Progenitor cell of endocrine pancreas (in vitro differentiated cells): ENCODE measurements at regions not wholly inside any gene's neighbourhood (a gene's known extent, or its start where the extent isn't known, plus 50 kb on each side); places are given as distances from the start of the nearest gene placed in this dataset.
"Not testable (repeated sequence)": the region's sequence is repeated elsewhere in the genome, so short reads cannot be mapped to it uniquely, and the experiment has no call there.

Experiments
- DNase-seq: peaks from one replicate; pipeline ENCODE4 v3.0.0; 2021; ENCODE audit warnings: low spot score; ENCODE audit not compliant: unreplicated experiment
- H3K27ac Mint-ChIP-seq: 2 replicates; pipeline ENCODE4 v1.8.0; 2021; ENCODE audit warnings: mild to moderate bottlenecking, moderate library complexity, mixed read lengths
- H3K27me3 Mint-ChIP-seq: 2 replicates; pipeline ENCODE4 v1.8.0; 2021; ENCODE audit warnings: mixed read lengths
- H3K36me3 Mint-ChIP-seq: 2 replicates; pipeline ENCODE4 v1.8.0; 2022; ENCODE audit warnings: mixed read lengths; ENCODE audit not compliant: insufficient read depth
- H3K4me1 Mint-ChIP-seq: 2 replicates; pipeline ENCODE4 v1.8.0; 2021; ENCODE audit warnings: low read depth, mixed read lengths
- H3K4me3 Mint-ChIP-seq: 2 replicates; pipeline ENCODE4 v1.8.0; 2021; ENCODE audit warnings: low read depth, mild to moderate bottlenecking, moderate library complexity, mixed read lengths
- H3K9me3 Mint-ChIP-seq: 2 replicates; pipeline ENCODE4 v1.8.0; 2021; ENCODE audit warnings: low read depth, mixed read lengths
- TF ChIP-seq, protein P1 (sequence below): fragments of 200-600 bp; sonication (generic); IDR thresholded peaks from one replicate; pipeline ENCODE4 v1.5.0; 2021; ENCODE audit warnings: antibody characterized with exemption, mild to moderate bottlenecking; ENCODE audit not compliant: unreplicated experiment

DNA sequence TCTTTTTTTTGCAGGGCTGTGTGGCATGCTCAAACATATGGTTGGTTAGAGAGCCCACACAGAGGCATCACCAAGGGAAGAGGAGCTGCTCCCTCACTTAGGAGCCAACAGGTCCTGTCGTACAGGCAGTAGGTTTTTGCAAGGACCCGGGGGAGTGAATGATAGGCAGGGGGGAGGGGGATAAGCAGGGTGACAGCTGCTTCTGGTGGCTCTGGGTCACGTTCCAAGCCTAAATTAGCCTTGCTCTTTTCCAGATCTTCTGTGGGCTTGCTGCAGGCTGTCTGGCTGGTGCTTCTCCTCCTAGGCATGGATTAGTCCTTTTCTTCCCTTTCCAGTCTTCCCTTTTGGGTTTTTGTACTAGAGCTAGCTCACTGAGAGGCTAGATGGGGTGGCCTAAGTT lies 117.7 kb upstream of the PODXL start:
- no peaks in the 10 kb centered on the region for H3K36me3 Mint-ChIP-seq
- H3K4me3 Mint-ChIP-seq: no peak overlapping the region
- TF ChIP-seq, protein P1, sequence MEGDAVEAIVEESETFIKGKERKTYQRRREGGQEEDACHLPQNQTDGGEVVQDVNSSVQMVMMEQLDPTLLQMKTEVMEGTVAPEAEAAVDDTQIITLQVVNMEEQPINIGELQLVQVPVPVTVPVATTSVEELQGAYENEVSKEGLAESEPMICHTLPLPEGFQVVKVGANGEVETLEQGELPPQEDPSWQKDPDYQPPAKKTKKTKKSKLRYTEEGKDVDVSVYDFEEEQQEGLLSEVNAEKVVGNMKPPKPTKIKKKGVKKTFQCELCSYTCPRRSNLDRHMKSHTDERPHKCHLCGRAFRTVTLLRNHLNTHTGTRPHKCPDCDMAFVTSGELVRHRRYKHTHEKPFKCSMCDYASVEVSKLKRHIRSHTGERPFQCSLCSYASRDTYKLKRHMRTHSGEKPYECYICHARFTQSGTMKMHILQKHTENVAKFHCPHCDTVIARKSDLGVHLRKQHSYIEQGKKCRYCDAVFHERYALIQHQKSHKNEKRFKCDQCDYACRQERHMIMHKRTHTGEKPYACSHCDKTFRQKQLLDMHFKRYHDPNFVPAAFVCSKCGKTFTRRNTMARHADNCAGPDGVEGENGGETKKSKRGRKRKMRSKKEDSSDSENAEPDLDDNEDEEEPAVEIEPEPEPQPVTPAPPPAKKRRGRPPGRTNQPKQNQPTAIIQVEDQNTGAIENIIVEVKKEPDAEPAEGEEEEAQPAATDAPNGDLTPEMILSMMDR: no peak
- no peaks in the 10 kb centered on the region for H3K4me1 Mint-ChIP-seq
- H3K9me3 Mint-ChIP-seq: no peaks in the 10 kb centered on the region
- DNase-seq: no peak
- no peak overlapping the region for H3K27ac Mint-ChIP-seq
- peaks cover 19% of the 10 kb centered on the region for H3K27me3 Mint-ChIP-seq

DNA sequence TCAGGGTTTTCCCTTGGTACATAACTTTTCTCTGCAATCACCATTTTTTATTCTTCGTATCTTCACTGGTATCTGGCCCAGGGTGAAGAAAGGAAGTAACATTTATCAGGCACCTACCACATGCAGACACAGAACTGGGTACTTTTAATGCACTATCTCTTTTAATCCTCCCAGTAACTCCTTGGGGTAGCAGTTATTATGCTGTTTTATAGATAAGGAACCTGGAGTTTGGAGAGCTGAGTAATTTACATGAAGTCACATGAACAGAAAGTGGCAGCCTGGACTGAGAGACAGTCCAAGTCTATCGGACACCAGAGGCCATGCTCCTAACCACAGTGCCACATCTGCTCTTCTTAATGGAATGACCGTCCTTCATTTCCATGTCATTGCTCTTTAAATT lies 117.1 kb upstream of the PODXL start:
- Mint-ChIP-seq H3K27ac (no peak overlapping the region), H3K9me3 (no peaks in the 10 kb centered on the region), H3K4me3 (no peak overlapping the region), H3K4me1 (no peaks in the 10 kb centered on the region), H3K36me3 (no peaks in the 10 kb centered on the region), H3K27me3 (peaks cover 19% of the 10 kb centered on the region)
- TF ChIP-seq, protein P1: no peak
- DNase-seq: no peak

DNA sequence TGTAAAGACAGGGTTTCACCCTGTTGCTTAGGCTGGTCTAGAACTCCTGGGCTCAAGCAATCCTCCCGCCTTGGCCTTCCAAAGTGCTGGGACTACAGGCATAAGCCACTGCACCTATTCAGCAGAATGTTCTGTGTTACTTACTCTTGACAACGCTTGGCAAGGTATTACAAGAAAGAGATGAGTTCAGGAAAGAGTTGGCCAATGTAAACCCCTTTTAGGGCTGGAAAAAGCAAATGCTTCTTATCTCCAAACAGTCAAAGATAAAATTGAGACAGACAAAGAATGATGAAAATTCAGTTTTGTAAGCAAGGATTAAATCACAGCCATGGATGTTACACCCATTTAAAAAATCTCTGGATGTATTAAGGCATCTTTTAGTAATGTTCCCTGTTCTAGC lies 114.0 kb upstream of the PODXL start:
- Mint-ChIP-seq H3K27ac (no peak overlapping the region), H3K4me1 (no peaks in the 10 kb centered on the region), H3K4me3 (no peak overlapping the region), H3K36me3 (no peaks in the 10 kb centered on the region), H3K27me3 (peaks cover 19% of the 10 kb centered on the region), H3K9me3 (peaks cover 9% of the 10 kb centered on the region)
- DNase-seq: no peak
- TF ChIP-seq, protein P1: no peak

DNA sequence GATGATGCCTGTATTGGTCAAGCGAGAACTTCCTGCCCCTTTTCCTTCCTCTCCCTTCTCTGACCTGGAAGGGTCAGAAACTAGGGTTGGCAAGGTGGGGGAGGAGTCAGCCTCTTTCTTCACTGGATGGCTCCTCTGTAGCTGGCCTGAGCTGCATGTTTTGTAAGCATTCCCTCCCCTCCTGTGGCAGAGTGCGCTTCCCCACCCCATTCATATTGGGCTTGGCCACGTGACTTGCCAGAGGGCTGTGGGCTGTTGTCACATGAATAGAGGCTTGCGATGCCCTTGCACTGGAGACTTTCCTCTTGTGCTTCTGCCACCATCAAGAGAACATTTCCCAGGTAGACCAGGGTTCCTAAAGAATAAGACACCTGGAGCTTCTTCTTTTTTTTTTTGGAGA lies 111.3 kb upstream of the PODXL start:
- no peak for DNase-seq
- no peaks in the 10 kb centered on the region for H3K4me1 Mint-ChIP-seq
- TF ChIP-seq, protein P1: no peak
- no peaks in the 10 kb centered on the region for H3K36me3 Mint-ChIP-seq
- H3K27me3 Mint-ChIP-seq: peaks cover 13% of the 10 kb centered on the region
- H3K9me3 Mint-ChIP-seq: peaks cover 9% of the 10 kb centered on the region
- H3K27ac Mint-ChIP-seq: no peak overlapping the region
- H3K4me3 Mint-ChIP-seq: no peak overlapping the region

DNA sequence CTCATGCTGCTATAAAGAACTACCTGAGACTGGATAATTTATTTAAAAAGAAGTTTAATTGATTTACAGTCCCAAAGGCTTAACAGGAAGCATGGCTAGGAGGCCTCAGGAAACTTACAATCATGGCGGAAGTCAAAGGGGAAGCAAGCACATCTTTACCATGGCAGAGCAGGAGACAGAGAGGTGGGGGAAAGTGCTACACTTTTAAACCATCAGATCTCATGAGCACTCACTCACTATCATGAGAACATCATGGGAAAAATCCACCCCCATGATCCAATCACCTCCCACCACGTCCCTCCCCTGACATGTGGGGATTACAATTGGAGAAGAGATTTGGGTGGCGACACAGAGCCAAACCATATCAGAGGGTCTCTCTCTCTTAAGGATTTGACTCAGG lies 108.6 kb upstream of the PODXL start:
- H3K9me3 Mint-ChIP-seq: peaks cover 9% of the 10 kb centered on the region
- peaks cover 3% of the 10 kb centered on the region for H3K27me3 Mint-ChIP-seq
- no peak for DNase-seq
- TF ChIP-seq, protein P1: no peak
- H3K4me1 Mint-ChIP-seq: no peaks in the 10 kb centered on the region
- H3K27ac Mint-ChIP-seq: no peak overlapping the region
- H3K4me3 Mint-ChIP-seq: no peak overlapping the region
- H3K36me3 Mint-ChIP-seq: no peaks in the 10 kb centered on the region

DNA sequence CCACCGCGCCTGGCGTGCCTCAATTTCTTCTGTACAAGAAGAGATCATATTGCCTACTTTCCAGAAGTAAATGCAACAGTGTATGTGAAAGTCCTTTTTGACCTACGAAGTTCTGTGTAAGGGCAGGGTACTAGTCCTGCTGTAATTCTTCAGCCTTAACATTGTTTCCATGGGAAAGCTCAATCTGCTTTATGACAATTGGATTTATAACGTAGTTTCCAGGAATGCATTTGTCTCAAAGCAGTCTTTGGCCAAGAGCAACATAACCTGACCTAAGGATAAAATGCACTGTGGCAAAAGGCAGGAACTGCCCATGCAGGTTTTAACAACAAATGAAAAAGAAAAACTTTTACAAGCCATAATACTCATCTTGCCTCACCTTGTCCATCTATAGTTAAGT lies 108.1 kb upstream of the PODXL start:
- Mint-ChIP-seq H3K4me3 (no peak overlapping the region), H3K27me3 (peaks cover 3% of the 10 kb centered on the region), H3K4me1 (no peaks in the 10 kb centered on the region), H3K36me3 (no peaks in the 10 kb centered on the region), H3K9me3 (peaks cover 9% of the 10 kb centered on the region), H3K27ac (no peak overlapping the region)
- TF ChIP-seq, protein P1: no peak
- DNase-seq: no peak

DNA sequence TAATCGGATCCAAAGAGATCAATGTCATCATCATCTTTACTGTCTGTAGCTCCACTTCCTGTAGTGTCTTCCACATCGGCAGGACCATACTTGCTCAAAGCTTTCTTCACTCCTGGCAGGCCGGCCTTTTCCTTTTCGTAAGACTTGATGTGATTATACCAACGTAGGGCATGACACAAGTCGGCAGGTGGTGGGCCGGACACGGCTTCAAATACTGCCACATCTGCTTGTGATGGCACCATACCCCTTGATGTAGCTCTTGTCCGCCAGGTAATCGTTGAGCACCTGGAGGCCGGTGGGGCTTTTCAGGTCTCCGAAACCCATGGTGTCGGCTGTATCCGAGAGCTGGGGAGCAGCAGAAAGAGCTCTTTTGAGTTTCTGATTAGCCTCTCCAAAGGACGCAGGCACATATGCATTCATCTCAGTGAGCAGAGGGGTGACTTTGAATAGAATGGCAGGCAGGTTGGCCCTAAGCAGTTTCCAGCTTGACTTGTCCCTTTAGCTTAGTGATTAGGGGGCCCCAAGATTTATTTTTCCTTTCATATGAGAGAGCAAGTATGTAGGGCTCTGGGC lies 106.0 kb upstream of the PODXL start:
- not testable (repeated sequence) for H3K27me3 Mint-ChIP-seq, H3K9me3 Mint-ChIP-seq, H3K36me3 Mint-ChIP-seq, H3K27ac Mint-ChIP-seq, H3K4me1 Mint-ChIP-seq, H3K4me3 Mint-ChIP-seq, DNase-seq
